Left kidney (tissue), 1 donor: ENCODE measurements at regions not wholly inside any gene's neighbourhood (a gene's known extent, or its start where the extent isn't known, plus 50 kb on each side); places are given as distances from the start of the nearest gene placed in this dataset.
A peak's percentile ranks its signal among the peaks of the same experiment; 100 is the strongest.

Experiments
- DNase-seq: peaks from one replicate; pipeline ENCODE4 v3.0.0-alpha.2; 2013

DNA sequence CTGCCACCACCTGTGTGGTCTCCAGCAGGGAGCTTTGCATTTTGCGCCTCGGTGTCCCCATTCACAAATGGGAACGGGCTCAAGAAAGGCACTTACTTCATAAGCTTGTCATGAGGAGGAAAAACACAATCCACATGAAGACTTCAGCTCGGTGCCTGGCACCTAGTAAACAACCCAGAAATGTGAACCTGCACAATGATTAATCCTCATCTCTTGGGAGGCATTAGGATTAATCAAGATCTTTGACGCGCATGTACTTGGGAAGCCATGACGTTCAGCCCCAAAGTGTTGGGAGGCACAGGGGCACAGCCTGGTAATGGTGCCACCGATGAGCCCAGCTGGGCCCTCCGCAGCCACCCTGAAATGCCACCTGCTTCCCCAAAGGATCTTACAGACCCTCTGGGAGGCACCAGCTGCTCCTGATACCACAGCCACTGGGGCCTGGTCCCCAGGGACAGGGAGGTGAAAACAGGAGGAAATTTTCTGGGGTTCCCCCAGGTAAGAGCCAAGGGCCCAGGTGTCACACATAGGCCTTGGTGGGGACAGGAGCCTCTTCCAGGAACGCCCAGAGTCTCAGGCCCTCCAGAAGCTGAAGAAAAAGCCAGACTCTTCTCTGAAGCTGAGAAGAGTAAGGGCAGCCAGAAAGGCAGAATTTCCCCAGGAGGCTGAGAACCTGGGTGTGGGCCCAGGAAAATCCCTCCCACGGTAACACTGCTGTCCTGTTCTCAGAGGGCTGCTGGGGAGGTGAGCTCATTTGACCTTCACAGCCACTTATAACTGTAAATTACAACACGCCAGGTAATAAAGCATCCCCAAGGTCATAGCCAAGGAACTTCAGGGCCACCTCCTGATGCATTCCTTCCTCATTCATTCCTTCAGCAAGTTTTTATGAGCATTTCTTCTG is 507.5 kb downstream of the SHQ1 start:
- no peak for DNase-seq

DNA sequence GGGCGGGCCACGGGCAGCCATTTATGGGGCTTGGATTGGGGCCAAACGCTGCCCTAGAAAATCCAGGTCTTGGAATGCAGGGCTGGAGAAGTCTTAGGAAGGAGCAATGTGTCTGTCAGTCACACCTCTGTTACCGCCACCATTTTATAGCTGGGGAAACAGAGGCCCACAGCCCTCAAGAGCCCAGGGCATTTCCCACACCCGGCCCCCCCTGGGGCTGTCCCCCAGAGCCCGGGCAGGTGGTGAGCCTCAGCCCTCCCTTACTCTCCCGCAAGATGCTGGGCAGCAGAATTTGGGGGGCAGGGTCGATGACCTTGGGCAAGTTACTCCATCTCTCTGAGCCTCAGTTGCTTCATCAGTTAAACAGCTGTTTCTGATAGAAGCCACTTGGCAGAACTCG is 508.2 kb downstream of the SHQ1 start:
- DNase-seq: no peak

DNA sequence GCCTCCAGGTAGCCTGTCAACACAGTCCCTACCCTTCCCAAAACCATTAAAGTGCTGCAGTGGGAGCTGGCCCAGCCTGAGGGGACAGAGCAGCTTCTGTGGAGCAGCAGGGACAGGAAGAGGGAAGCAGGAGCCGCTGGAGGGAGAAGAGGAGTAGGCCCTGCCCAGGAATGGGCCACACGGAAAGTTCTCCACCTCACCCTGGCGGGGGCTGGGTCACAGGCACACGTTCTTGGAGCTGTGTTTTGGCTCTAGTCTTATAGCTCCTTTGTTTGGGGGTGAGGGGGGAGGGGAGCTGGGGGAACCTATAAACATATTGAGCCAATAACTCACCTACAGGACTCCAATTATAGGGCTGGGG is 508.6 kb downstream of the SHQ1 start:
- DNase-seq: no peak

DNA sequence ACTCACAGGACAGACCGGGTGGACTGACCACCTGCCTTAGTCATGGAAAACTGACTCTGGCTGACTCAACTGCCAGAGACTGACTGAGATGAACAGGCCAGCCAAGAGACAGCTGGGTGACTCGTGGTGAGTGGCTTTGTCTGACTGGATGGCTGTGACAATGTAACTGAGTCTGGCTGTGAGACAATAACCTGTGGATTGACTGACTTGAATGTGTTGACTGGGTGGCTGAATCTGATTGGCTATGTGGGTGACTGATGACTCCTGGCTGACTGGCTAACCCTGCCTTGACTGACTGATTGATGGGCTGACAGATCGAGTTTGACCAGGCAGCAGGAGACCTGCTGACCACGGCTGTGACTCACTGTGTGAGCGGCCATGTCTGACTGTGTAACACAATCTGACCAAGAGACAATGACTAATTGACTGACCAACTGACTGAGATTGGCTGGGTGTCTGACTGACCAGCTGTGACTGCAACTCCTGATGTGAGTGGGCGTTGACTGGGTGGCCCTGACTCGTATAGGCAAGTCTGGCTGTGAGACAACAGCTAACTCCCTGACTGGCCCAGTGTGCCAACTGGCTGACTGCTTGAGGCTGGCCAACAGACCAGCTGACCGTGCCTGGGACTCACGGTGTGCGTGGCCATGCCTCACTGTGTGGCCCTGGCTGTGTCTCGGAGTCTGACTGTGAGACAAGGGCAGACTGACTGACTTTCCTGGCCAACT is 509.1 kb downstream of the SHQ1 start:
- no peak for DNase-seq

DNA sequence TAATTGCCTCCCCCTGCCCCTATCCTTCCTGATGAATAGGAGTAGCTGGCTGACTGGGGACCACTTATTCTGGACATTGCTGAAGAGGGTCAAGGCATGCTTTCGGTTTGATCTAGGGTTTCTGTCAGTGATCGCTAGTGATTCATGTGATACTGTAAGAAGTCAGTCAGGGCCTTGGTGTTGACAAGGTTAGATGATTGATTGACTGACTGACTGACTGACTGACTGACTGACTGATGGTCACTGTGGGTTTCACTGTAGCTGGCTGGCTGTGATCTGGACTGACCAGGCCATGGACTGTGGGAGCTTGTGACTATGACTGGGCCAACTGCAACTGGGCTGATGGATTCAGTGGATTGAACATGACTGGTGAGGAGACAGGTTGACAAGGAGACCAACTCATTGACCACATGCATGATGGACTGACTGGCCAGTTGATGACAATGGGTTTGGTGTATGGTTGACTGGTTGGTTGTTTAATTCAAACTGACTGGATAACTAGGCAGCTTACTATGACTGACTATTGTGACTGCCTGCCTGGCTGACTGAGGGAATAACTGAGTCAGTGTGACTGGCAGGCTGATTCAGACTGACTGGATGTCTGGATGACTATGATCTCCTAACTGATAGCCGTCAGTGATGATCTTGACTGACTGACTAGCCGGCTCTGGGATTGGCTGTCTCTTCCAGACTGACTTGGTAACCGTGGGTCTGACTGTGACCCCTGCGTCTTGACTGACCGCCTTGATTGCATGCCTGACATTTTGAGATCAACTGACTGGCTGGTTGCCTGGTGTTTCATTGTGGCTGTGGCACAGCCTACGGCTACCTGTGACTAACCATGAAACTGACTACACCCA is 509.9 kb downstream of the SHQ1 start:
- no peak for DNase-seq

DNA sequence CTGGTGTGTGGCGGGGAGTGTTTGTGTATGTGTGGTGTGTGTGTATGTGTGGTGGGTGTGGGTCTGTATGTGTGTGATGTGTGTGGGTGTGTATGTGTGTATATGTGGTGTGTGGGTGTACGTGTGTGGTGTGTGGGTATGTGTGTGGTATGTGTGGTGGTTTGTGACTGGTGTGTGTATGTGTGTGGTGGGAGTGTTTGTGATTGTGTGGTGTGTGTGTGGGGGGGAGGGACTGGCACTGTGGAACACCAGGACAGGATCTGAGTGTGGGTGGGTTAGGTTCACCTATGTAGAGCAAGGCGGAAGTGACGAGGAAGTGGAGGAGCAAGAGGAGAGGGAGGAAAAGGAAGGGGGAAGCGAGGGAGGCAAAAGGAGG is 510.8 kb downstream of the SHQ1 start:
- no peak for DNase-seq

DNA sequence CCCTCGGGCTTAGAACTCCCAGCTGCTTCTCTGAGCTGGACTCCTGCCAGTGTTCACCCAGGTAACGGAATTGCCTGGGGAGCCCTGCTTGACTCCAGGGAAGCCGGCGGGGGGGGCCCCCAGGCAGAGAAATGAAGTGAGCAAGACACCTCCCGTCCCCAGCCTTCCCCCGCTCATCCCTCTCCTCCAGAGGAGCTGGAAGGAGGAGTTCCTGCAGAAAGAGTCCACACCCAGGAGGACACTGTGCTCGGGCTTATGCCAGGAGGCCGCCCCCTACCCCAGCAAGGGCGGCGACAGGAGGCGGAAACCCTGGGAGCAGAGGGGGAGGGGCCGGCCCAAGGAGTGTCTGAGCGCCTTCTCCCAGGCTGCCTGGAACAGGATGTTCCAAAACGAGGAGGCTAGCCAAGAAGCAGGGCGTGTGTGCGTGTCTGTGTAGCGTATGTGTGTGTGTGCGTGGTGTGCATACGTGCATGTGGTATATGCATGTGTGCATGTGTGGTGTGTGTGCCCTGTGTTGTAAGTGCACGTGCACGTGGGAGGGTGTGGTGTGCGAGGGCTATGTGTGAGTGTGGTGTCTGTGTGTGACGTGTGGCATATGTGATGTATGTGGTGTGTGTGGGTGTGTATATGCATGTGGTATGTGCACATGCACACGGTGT is 511.3 kb downstream of the SHQ1 start:
- peak; percentile 60 for DNase-seq

DNA sequence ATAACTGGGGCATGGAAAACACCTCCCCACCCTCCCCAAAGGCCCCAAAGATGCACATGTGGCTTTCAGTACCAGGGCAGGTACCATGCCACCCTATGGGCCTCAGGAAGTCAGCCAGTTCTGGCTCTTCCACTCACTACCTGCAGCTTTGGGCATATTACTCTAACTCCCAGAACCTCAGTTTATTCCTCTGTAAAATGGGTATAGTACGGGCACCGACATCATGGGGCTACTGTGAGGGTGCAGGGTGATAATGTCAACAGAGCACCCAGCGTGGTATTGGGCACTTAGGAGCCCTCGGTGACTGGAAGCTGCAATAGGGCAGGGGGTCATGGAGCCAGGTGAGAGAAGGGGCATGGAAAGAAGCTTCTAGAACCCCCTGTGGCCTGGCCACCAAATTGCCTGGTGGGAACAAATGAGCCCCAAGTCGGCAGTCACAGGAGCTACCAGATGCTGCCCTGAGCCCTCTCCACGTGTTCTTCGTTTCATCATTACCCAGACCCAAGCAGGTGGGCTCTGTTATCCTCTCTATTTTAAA is 512.1 kb downstream of the SHQ1 start:
- no peak for DNase-seq

DNA sequence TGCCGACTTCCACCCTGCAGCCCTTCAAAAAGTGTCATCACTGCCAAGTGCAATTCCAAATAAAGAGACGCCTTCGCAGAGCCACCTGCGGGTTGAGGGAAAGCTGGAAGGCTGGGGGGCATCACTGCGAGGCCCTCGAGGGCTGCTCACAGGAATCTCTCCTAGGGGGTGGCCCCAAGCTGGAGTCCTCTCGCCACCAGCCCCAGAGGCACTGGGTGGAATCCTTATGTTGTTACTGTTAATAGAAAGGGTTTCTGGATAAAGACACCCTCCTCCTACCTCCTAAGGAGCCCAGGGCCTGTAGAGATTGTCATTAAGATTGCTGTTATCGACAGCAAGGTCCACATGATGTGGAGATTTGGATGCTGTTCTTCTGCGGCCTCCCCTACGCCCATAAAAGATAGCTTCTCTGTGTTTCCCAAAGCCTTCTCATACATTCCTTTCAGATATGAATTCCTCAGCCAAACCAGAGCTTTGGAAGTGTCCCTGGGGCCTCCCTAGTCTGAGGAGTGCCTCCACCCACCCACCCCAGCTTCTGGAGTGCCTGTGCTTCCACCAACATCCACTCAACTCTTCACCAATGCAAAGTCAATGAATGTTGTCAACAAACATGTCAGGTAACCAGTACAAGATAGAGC is 512.7 kb downstream of the SHQ1 start:
- DNase-seq: no peak

DNA sequence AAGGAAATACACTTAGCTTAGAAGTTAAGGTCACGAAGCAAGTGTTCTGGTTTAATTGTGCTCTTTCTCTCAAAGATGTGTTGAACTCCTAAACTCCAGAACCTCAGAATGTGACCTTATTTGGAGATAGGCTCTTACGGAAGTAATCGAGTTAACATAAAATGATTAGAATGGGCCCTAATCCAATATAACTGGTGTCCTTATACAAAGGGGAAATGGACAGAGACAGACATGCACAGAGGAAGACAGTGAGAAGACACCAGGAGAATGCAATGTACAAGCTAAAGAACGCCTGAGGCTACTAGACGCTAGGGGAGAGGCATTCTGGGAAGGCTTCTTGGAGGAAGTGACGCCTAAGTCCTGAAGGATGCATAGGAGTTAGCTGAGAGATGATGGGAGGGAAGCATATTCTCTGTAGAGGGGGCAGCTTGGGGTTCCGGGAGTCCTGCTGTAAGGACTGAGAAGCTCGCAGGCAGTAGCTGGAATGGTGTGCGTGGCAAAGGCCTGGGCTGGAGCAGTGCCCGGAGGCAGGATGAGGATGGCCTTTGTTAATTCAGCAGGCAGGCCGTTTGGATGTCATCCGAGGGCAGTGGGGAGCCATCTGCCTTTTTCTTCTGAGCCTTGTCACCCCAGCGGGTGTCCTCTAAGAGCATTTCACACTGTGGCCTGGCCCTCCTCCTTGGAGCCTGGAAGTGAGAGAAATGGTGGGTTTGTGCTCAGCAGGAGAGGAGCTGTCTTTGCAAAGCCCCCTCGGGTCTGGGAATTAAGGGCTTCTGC is 513.4 kb downstream of the SHQ1 start:
- no peak for DNase-seq

DNA sequence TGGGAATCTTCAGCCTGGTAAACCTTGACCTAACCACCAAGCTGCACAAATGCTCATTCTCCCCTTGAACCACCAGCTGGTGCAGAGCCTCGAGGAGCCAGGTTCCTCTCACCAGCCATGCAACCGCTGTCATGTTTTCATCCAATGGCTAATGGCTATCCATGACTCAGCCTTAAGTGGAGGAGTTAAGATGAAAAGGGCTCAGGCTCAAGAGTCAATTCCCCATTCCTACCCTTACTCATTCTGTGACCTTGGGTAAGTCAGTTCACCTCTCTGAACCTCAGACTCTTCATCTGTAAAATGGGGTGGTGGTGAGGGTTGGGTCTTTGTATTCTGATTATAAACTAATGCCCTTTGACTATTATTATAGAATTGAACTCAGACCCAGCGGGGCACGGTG is 515.6 kb downstream of the SHQ1 start:
- no peak for DNase-seq

DNA sequence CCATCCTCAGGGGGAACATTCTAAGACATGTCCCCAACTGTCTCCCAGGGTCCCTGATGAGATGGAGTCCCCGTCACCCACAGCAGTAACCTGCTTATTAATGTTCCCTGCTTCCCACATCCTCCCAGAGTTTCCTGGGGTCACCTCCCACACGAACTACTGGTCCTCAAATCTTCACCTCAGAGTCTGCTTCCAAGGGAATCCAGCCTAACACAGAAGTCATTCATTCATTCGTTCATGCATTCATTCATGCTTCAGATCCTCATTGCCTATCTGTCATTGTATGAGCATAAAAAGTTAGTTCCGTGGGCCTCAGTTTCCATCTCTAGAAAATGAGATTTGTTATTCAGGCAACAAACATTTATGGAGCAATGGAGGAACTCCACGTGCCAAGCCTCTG is 516.2 kb downstream of the SHQ1 start:
- DNase-seq: no peak

DNA sequence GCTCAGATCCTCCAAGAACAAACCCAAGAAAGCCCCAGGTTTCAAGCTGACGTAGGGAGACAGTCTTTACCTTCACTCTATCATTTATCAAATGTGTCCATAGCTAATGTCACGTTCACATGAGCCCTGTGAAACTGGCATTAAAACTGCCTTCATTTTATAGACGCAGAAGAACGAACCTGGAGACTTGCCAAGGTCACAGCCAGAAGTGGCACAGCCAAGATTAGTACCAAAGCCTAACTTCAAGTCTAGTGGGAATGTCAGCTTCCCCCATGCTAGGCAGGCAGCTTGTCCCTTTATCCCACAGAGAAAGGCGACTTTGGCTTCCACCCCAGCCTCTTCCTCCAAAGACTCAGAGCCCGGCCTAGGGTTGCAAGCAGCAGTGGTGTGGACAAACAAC is 517.2 kb downstream of the SHQ1 start:
- no peak for DNase-seq

DNA sequence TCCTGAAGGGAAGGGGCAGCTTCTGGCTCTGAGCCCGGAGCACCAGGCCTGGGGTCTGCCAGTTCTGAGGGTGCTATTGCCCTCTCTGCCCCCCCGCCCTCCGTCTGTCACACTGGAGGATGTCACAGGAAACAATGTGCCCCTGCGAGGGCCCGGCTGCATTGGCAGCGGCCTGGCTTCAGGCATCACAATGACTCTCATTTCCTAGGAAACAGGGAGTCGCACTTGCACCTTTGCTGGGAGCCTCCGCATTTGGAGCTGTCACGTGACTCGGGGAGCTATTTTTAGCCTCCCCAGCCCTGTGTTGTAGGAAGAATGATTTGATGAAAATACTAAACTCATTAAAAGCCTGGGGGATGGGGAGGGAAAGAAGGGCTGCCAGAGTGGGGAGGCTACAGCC is 518.9 kb downstream of the SHQ1 start:
- peak; percentile 81 for DNase-seq

DNA sequence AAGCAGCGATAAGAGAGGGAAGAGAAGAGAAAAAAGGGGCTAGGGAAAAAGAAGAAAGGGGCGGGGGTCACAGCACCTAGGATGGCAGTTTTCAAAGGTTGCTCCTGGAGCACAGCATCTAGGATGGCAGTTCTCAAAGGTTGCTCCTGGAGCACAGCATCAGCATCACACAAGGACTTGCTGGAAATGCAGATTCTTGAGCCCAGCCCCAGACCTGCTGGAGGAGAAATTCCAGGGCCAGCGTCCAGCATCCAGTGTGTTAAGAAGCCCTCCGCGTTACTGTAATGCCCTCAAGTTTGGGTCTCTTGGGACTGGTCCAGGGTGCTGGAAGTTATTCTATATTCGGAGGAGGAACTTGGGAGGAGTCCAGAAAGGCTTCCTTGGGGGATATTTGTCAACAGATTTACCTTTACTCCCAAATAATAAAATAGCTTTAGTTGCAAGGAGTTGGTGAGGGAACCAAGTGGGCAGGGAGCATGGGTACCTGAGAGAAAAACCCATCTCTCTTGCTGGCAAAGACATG is 519.4 kb downstream of the SHQ1 start:
- DNase-seq: no peak

DNA sequence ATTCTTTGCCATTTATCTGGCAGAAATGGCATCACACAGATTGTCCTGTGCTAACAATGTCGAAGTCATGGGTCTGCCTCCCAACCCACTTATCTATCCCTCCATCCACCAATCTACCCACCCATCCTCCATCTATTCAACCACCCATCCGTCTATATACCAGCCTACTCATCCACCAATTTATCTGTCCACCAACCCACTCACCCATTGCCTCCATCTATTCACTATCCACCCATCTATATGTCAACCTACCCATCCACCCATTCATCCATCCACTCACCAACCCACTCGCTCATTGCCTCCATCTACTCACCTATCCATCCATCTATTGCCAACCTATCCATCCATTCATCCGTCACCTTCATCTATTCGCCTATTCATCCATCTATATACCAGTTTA is 521.2 kb downstream of the SHQ1 start:
- no peak for DNase-seq

DNA sequence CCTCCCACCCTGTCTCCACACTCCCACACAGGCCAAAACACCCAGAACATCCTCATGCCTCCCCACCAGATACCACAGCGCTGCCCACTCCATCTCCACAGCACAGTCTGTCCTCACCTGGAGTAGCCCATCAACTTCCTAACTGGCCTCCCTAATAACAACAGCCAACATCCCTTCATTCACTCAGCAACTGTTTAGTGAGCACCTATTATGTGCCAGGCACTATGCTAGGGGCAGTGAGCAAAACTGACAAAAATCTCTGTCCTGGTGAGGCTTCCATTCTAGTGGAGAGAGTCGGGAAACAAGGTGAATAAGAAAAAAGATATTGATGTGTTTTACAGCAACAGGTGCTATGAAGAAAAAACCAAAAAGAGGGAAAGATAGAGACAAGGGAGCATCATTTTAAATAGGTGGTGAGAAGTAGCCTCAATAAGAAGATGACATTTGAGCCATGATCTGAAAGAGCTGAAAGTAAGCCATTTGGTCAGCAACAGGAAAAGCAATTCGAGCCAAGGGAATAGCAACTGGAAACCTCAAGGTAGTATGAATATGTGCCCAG is 523.9 kb downstream of the SHQ1 start:
- no peak for DNase-seq

DNA sequence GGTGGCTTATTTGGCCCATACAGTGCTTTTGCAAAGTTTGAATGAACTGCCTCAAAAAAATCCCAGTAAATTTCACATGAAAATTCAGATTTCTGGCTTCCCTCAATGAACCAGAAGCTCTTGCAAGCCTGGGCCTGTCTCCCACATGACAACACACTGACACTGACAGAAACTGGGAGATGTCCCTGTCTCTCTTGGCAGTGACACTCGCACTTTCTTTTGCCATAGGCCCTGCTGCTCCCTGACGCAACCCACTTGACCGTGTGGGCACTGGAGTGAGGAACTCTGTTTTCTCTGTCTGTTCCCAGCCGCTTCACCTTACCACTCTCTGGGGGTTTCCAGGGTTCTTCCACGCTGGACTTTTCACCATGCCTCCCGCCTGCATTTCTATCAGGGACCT is 524.5 kb downstream of the SHQ1 start:
- DNase-seq: no peak

DNA sequence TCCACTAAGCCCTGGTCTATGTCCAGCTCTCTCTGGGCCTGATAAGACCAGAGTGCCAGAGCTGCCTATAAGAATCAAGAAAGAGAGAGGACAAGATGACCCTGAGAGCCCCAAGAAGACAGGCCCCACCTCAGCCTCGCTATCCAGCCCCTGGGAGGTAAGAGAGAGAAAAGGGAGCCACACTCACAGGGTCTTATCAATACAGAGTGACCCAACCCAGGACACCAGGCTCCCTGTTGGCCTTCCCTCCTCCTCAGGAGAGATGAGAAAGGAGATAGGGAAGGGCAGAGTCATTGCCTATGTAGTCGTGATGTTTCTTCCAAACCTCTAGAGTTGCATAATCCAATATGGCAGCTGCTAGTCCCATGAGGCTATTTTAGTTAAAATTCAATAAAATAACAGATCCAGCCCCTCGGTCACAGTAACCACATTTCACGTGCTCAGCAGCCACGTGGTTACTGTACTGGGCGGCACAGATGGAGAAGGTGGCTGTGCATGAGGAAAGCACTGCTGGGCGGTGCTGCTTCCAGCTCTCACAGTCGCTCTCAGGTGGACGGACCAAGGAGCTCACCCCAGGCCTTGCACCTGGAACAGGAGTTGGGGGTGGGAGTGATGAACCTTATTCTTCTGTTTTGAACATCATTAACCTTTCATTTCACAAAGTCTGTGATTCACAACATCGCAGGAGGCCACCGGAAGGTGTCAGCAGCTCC is 525.8 kb downstream of the SHQ1 start:
- no peak for DNase-seq

DNA sequence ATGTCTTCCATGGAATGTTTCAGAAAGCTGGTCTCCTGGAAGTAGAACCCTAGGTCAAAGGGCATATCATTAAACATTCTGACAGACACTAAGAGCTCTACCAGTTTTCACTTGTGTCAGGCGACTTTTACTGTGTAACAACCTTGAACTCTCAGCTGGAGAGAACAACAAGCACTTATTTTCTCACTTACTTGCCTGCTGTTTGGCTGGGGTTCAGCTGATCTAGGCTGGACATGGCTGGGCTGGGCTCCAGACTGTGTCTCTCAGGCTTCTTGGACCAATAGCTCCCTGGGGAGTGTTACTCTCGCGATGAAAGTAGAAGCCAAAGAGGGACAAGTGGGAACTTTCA is 527.3 kb downstream of the SHQ1 start:
- DNase-seq: no peak
